Natural killer cell (primary cell): ENCODE measurements at regions not wholly inside any gene's neighbourhood (a gene's known extent, or its start where the extent isn't known, plus 50 kb on each side); places are given as distances from the start of the nearest gene placed in this dataset.

Experiments used
- ATAC-seq, 3 donors: fragments of 150-1000 bp in 2 of 3; fragments of 200-7000 bp in 1 of 3; cut with Tn5 transposase; 1 replicate in 1 of 3; 2 replicates in 2 of 3; pipeline ENCODE4 v1.10.0; 2021; ENCODE audit warnings: mild to moderate bottlenecking in 2 of 3, moderate library complexity in 2 of 3
- DNase-seq, 2 donors: peaks; one replicate each; pipeline versions ENCODE4 v3.0.0 to v3.0.0-alpha.2; 2013 to 2021; ENCODE audit warnings: mixed read lengths in 1 of 2
- H3K27ac ChIP-seq: one replicate; pipeline ENCODE4 v1.5.1; 2013; ENCODE audit warnings: mild to moderate bottlenecking, low read length
- H3K27me3 ChIP-seq: one replicate; pipeline ENCODE4 v1.6.1; 2013; ENCODE audit warnings: low read length; ENCODE audit not compliant: control insufficient read depth, insufficient read depth
- H3K36me3 ChIP-seq: one replicate; pipeline ENCODE4 v1.6.1; 2013; ENCODE audit warnings: low read length; ENCODE audit not compliant: control insufficient read depth, insufficient read depth
- H3K4me1 ChIP-seq: one replicate; pipeline ENCODE4 v1.6.1; 2013; ENCODE audit warnings: low read length; ENCODE audit not compliant: control insufficient read depth, insufficient read depth
- H3K4me3 ChIP-seq: one replicate; pipeline ENCODE4 v1.5.1; 2013; ENCODE audit warnings: low read length
- H3K9me3 ChIP-seq: one replicate; pipeline ENCODE4 v1.6.1; 2013; ENCODE audit warnings: low read length; ENCODE audit not compliant: control insufficient read depth, insufficient read depth
- H3K27ac Mint-ChIP-seq, 2 donors: one replicate each; pipeline ENCODE4 v1.8.0; 2022; ENCODE audit warnings: mild to moderate bottlenecking in 2 of 2, mixed read lengths in 2 of 2, moderate library complexity in 1 of 2
- H3K27me3 Mint-ChIP-seq, 2 donors: one replicate each; pipeline ENCODE4 v1.8.0; 2022; ENCODE audit warnings: low read depth in 2 of 2, mixed read lengths in 2 of 2
- H3K36me3 Mint-ChIP-seq: one replicate; pipeline ENCODE4 v1.8.0; 2022; ENCODE audit warnings: mixed read lengths
- H3K4me1 Mint-ChIP-seq, 2 donors: one replicate each; pipeline ENCODE4 v1.8.0; 2022; ENCODE audit warnings: mixed read lengths in 2 of 2
- H3K4me3 Mint-ChIP-seq: one replicate; pipeline ENCODE4 v1.8.0; 2022; ENCODE audit warnings: mild to moderate bottlenecking, moderate library complexity, mixed read lengths
- H3K9me3 Mint-ChIP-seq, 2 donors: one replicate each; pipeline ENCODE4 v1.8.0; 2022; ENCODE audit warnings: mixed read lengths in 2 of 2
- CTCF ChIP-seq: fragments of 200-600 bp; IDR thresholded peaks from one replicate; pipeline ENCODE4 v1.8.0; 2022; ENCODE audit warnings: antibody characterized with exemption
- WGBS: methylation state at CpG from one replicate; pipeline ENCODE4 v1.1.7; 2013; ENCODE audit warnings: missing lambda C conversion rate; ENCODE audit not compliant: insufficient coverage; 5-methylcytosine and 5-hydroxymethylcytosine counted together
- intact Hi-C: fragments of 100-400 bp; cut with micrococcal nuclease; formaldehyde crosslinking; loops from one replicate; pipeline ENCODE4 v1.14.2; 2022

DNA sequence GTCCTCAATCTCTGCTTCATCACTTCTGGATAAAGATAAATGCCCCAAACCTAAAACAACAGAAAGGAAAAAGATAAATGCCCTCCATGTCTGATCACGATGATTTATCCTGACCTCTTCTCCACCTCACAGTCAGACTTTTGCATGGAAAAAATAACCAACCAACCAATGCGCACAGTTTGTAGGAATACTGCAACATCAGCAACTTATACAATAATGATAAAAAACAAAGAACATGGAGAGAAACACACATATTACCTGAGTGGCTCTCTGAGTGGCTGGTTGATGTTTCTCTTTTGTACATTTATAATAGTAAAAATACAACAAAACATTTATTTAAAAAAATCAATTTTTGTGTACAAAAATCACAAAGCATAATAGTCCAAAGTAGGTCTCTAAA, 93.0 kb upstream of the PUDP start:
- ATAC-seq (no peak), DNase-seq (no peak)
- H3K27me3 Mint-ChIP-seq: no peaks in the 10 kb centered on the region

GRCh38 chrX:7235071-7235470, 87.1 kb upstream of the PUDP start:
- H3K27ac ChIP-seq: no peak overlapping the region
- H3K4me3 Mint-ChIP-seq: no peak overlapping the region
- H3K4me3 ChIP-seq: no peak overlapping the region
- TF ChIP-seq CTCF: no peak
- no peaks in the 10 kb centered on the region for H3K27me3 ChIP-seq
- H3K27me3 Mint-ChIP-seq: no peaks in the 10 kb centered on the region
- no peaks in the 10 kb centered on the region for H3K9me3 Mint-ChIP-seq
- intact Hi-C loops: no loop called here
- ATAC-seq (no peak), DNase-seq (no peak)
- no peaks in the 10 kb centered on the region for H3K36me3 ChIP-seq
- no peaks in the 10 kb centered on the region for H3K4me1 ChIP-seq
- H3K27ac Mint-ChIP-seq: no peak overlapping the region
- H3K9me3 ChIP-seq: no peaks in the 10 kb centered on the region
- H3K36me3 Mint-ChIP-seq: no peaks in the 10 kb centered on the region
- H3K4me1 Mint-ChIP-seq: no peaks in the 10 kb centered on the region

More for the DNA sequence above, 93.0 kb upstream of the PUDP start:
- Mint-ChIP-seq H3K27ac (no peak overlapping the region), H3K36me3 (no peaks in the 10 kb centered on the region), H3K9me3 (no peaks in the 10 kb centered on the region), H3K4me3 (no peak overlapping the region), H3K4me1 (peaks cover 9 to 18% of the 10 kb centered on the region in 2 donors)
- WGBS: 60% methylated on average over 1 of the region's 2 CpGs
- no peak overlapping the region for H3K4me3 ChIP-seq
- no peak overlapping the region for H3K27ac ChIP-seq
- H3K9me3 ChIP-seq: no peaks in the 10 kb centered on the region
- H3K36me3 ChIP-seq: no peaks in the 10 kb centered on the region
- H3K27me3 ChIP-seq: no peaks in the 10 kb centered on the region
- H3K4me1 ChIP-seq: peaks cover 7% of the 10 kb centered on the region
- intact Hi-C loops: no loop called here
- no peak for TF ChIP-seq CTCF

- ATAC-seq: no peak
- H3K27ac Mint-ChIP-seq: no peak overlapping the region
- H3K4me3 Mint-ChIP-seq: no peak overlapping the region
These were observed 85.8 kb upstream of the PUDP start for GRCh38 chrX:7233580-7234406.

More at GRCh38 chrX:7233580-7234406, 85.8 kb upstream of the PUDP start:
- no peak for TF ChIP-seq CTCF
- H3K27ac ChIP-seq: no peak overlapping the region
- 94% methylated on average over 2 of the region's 4 CpGs for WGBS
- H3K4me3 ChIP-seq: no peak overlapping the region
- no peaks in the 10 kb centered on the region for H3K27me3 Mint-ChIP-seq
- intact Hi-C loops: no loop called here
- no peak for DNase-seq
- H3K4me1 ChIP-seq: no peaks in the 10 kb centered on the region
- no peaks in the 10 kb centered on the region for H3K9me3 Mint-ChIP-seq
- no peaks in the 10 kb centered on the region for H3K36me3 Mint-ChIP-seq
- no peaks in the 10 kb centered on the region for H3K27me3 ChIP-seq
- H3K36me3 ChIP-seq: no peaks in the 10 kb centered on the region
- no peaks in the 10 kb centered on the region for H3K4me1 Mint-ChIP-seq
- no peaks in the 10 kb centered on the region for H3K9me3 ChIP-seq
